Lung (tissue), 11 donors: ENCODE measurements at regions not wholly inside any gene's neighbourhood (a gene's known extent, or its start where the extent isn't known, plus 50 kb on each side); places are given as distances from the start of the nearest gene placed in this dataset.

Source experiments
- ATAC-seq: fragments of 200-7000 bp; cut with Tn5 transposase; one replicate; pipeline ENCODE4 v1.9.1; 2020; ENCODE audit warnings: moderate number of reproducible peaks; ENCODE audit not compliant: insufficient read depth, low FRiP score
- DNase-seq, 3 donors: peaks; one replicate each; pipeline ENCODE4 v3.0.0-alpha.2; 2013 to 2017
- H3K27ac ChIP-seq, 2 donors: one replicate each; pipeline ENCODE4 v1.5.1; 2013; ENCODE audit warnings: mild to moderate bottlenecking in 2 of 2, moderate library complexity in 2 of 2, control low read depth in 1 of 2, inconsistent platforms in 1 of 2, low read depth in 1 of 2, low read length in 1 of 2
- H3K27me3 ChIP-seq, 3 donors: one replicate each; pipeline ENCODE4 v1.5.1; 2013; ENCODE audit warnings: low read length in 2 of 3; ENCODE audit not compliant: control insufficient read depth in 3 of 3, insufficient read depth in 3 of 3
- H3K36me3 ChIP-seq, 4 donors: one replicate each; pipeline ENCODE4 v1.5.1; 2013; ENCODE audit warnings: low read length in 4 of 4, mild to moderate bottlenecking in 1 of 4, moderate library complexity in 1 of 4; ENCODE audit not compliant: control insufficient read depth in 4 of 4, insufficient read depth in 4 of 4
- H3K4me1 ChIP-seq, 5 donors: one replicate each; pipeline ENCODE4 v1.5.1; 2013; ENCODE audit warnings: low read length in 5 of 5, mild to moderate bottlenecking in 2 of 5, moderate library complexity in 1 of 5; ENCODE audit not compliant: control insufficient read depth in 5 of 5, insufficient read depth in 5 of 5
- H3K4me3 ChIP-seq: one replicate; pipeline ENCODE4 v1.5.1; 2013; ENCODE audit warnings: mild to moderate bottlenecking, control low read depth, moderate library complexity
- H3K9ac ChIP-seq, 2 donors: one replicate each; pipeline ENCODE4 v1.5.1; 2013; ENCODE audit warnings: low read length in 2 of 2, control low read depth in 1 of 2; ENCODE audit not compliant: insufficient read depth in 1 of 2
- H3K9me3 ChIP-seq, 4 donors: one replicate each; pipeline ENCODE4 v1.5.1; 2013; ENCODE audit warnings: low read length in 3 of 4, mild to moderate bottlenecking in 1 of 4, moderate library complexity in 1 of 4; ENCODE audit not compliant: control insufficient read depth in 4 of 4, insufficient read depth in 3 of 4
- CTCF ChIP-seq: IDR thresholded peaks from 2 replicates; pipeline ENCODE4 v1.5.1; 2012; ENCODE audit warnings: mild to moderate bottlenecking; ENCODE audit errors: control extremely low read depth, extremely low read depth
- WGBS, 2 donors: extraction: QIAGEN DNeasy Blood & Tissue Kit; methylation state at CpG; one replicate each; pipeline ENCODE4 v1.1.7; 2013; 5-methylcytosine and 5-hydroxymethylcytosine counted together
- donor health status: control.
- donor health status: control.
- donor health status: Bipolar disorder and iron deficiency.
- donor health status: healthy.
- donor health status: DM: yes; HTN: yes; CAD: no.

GRCh38 chr1:38476850-38477178 is 382.8 kb downstream of the RRAGC start:
- no peak overlapping the region for H3K4me3 ChIP-seq
- 39 to 52% methylated on average over 12 of the region's 12 CpGs for WGBS, 2 donors

GRCh38 chr1:38476111-38476849 is 383.3 kb downstream of the RRAGC start:
- no peak overlapping the region for H3K9ac ChIP-seq
- peaks cover 0 to 3% (median 0%) of the 10 kb centered on the region in 3 donors for H3K27me3 ChIP-seq
- no peak for TF ChIP-seq CTCF
- DNase-seq: peak; percentile 50 to 71 (median 71)
- H3K36me3 ChIP-seq: no peaks in the 10 kb centered on the region
- peak overlapping the region in 1 of 2 donors; percentile 49 for H3K27ac ChIP-seq
- H3K9me3 ChIP-seq: no peaks in the 10 kb centered on the region
- no peak for ATAC-seq
- H3K4me3 ChIP-seq: no peak overlapping the region
- 6 to 9% methylated on average over 46 of the region's 46 CpGs for whole genome bisulfite sequencing, 2 donors
- peaks cover 0 to 17% (median 2%) of the 10 kb centered on the region in 5 donors for H3K4me1 ChIP-seq

More at GRCh38 chr1:38476850-38477178, 382.8 kb downstream of the RRAGC start:
- H3K9ac ChIP-seq: no peak overlapping the region
- H3K4me1 ChIP-seq: peaks cover 0 to 17% (median 2%) of the 10 kb centered on the region in 5 donors
- DNase-seq (no peak), ATAC-seq (no peak)
- TF ChIP-seq CTCF: no peak
- no peak overlapping the region for H3K27ac ChIP-seq
- peaks cover 0 to 3% (median 0%) of the 10 kb centered on the region in 3 donors for H3K27me3 ChIP-seq
- no peaks in the 10 kb centered on the region for H3K9me3 ChIP-seq
- H3K36me3 ChIP-seq: no peaks in the 10 kb centered on the region

- no peak for ATAC-seq
- Histone ChIP-seq H3K4me1 (peaks cover 0 to 17% (median 2%) of the 10 kb centered on the region in 5 donors), H3K27ac (no peak overlapping the region), H3K9ac (no peak overlapping the region), H3K27me3 (peaks cover 0 to 3% (median 0%) of the 10 kb centered on the region in 3 donors), H3K9me3 (no peaks in the 10 kb centered on the region), H3K4me3 (no peak overlapping the region), H3K36me3 (no peaks in the 10 kb centered on the region)
- WGBS, 2 donors: 36 to 62% methylated on average over 6 of the region's 6 CpGs
- DNase-seq: no peak
- TF ChIP-seq CTCF: no peak
Measured at GRCh38 chr1:38475624-38476005, 384.0 kb downstream of the RRAGC start.
